Upper lobe of left lung (tissue), 6 donors: ENCODE measurements at regions not wholly inside any gene's neighbourhood (a gene's known extent, or its start where the extent isn't known, plus 50 kb on each side); places are given as distances from the start of the nearest gene placed in this dataset.
A peak's percentile ranks its signal among the peaks of the same experiment; 100 is the strongest.

Source experiments
- ATAC-seq, 2 donors: fragments of 200-7000 bp; cut with Tn5 transposase; one replicate each; pipeline ENCODE4 v1.9.1; 2022; ENCODE audit warnings: mild to moderate bottlenecking in 2 of 2, moderate library complexity in 2 of 2; ENCODE audit not compliant: low FRiP score in 2 of 2
- DNase-seq, 2 donors: peaks; one replicate each; pipeline ENCODE4 v3.0.0-alpha.2; 2019 to 2020
- H3K27ac ChIP-seq, 4 donors: fragments of 200-600 bp; sonication (generic); one replicate each; pipeline ENCODE4 v1.5.1; 2016 to 2019
- H3K27me3 ChIP-seq, 4 donors: fragments of 200-600 bp; sonication (generic); one replicate each; pipeline ENCODE4 v1.5.1; 2017 to 2019
- H3K36me3 ChIP-seq, 4 donors: fragments of 200-600 bp; sonication (generic); one replicate each; pipeline ENCODE4 v1.5.1; 2016 to 2019
- H3K4me1 ChIP-seq, 4 donors: fragments of 200-600 bp; sonication (generic); one replicate each; pipeline ENCODE4 v1.5.1; 2018 to 2019
- H3K4me3 ChIP-seq, 4 donors: fragments of 200-600 bp; sonication (generic); one replicate each; pipeline ENCODE4 v1.5.1; 2017 to 2019; ENCODE audit warnings: mild to moderate bottlenecking in 2 of 4, moderate library complexity in 1 of 4
- H3K9me3 ChIP-seq, 4 donors: fragments of 200-600 bp; sonication (generic); one replicate each; pipeline ENCODE4 v1.5.1; 2018 to 2019
- CTCF ChIP-seq, 6 experiments: fragments of 450-650 bp in 4 of 6; fragments of 200-600 bp in 2 of 6; sonication (generic) in 2 of 6; IDR thresholded peaks; one replicate each; pipeline ENCODE4 v1.5.1; 2016 to 2019; ENCODE audit warnings: antibody characterized with exemption in 6 of 6
- EP300 ChIP-seq, 4 donors: sonication (generic); formaldehyde crosslinking; IDR thresholded peaks; one replicate each; pipeline ENCODE4 v1.5.1; 2017; ENCODE audit warnings: antibody characterized with exemption in 4 of 4, control low read depth in 2 of 4
- POLR2A ChIP-seq, 4 donors: fragments of 450-650 bp; IDR thresholded peaks; one replicate each; pipeline ENCODE4 v1.5.1; 2016 to 2017; ENCODE audit warnings: antibody characterized with exemption in 4 of 4, mild to moderate bottlenecking in 2 of 4
- POLR2AphosphoS5 ChIP-seq, 2 donors: sonication (generic); formaldehyde crosslinking; IDR thresholded peaks; one replicate each; pipeline ENCODE4 v1.5.1; 2017; ENCODE audit warnings: antibody characterized with exemption in 2 of 2
- WGBS, 2 donors: methylation state at CpG; one replicate each; pipeline ENCODE4 v1.1.5; 2017 to 2018; 5-methylcytosine and 5-hydroxymethylcytosine counted together
- donor health status: DM: no; HTN: no; CAD: no; lungs with moderate emphysema.
- donor health status: DM: no; HTN: yes; CAD: no; lungs with severe emphysema.

GRCh38 chr2:16207151-16207550 lies 266.8 kb downstream of the MYCN start:
- 90 to 98% methylated on average over 3 of the region's 3 CpGs for WGBS, 2 donors
- Histone ChIP-seq H3K4me1 (no peaks in the 10 kb centered on the region), H3K27me3 (no peaks in the 10 kb centered on the region), H3K4me3 (no peak overlapping the region), H3K36me3 (no peaks in the 10 kb centered on the region), H3K27ac (no peak overlapping the region), H3K9me3 (no peaks in the 10 kb centered on the region)
- ATAC-seq, result no peak
- DNase-seq, result no peak
- TF ChIP-seq CTCF (IDR thresholded peaks at IDR 0.05) (no peak), EP300 (IDR thresholded peaks at IDR 0.05) (no peak)

GRCh38 chr2:16206191-16206944 lies 266.0 kb downstream of the MYCN start:
- Histone ChIP-seq H3K9me3 (no peaks in the 10 kb centered on the region), H3K4me1 (no peaks in the 10 kb centered on the region), H3K27ac (no peak overlapping the region), H3K27me3 (no peaks in the 10 kb centered on the region), H3K36me3 (no peaks in the 10 kb centered on the region), H3K4me3 (no peak overlapping the region)
- ATAC-seq (no peak), DNase-seq (no peak)
- no peak for TF ChIP-seq POLR2AphosphoS5 (IDR thresholded peaks at IDR 0.05)
- TF ChIP-seq POLR2A (IDR thresholded peaks at IDR 0.05), result no peak
- no peak for TF ChIP-seq CTCF (IDR thresholded peaks at IDR 0.05)
- no peak for TF ChIP-seq EP300 (IDR thresholded peaks at IDR 0.05)
- WGBS, 2 donors, result 72 to 85% methylated on average over 2 to 4 of the region's 4 CpGs

- Histone ChIP-seq H3K27ac (no peak overlapping the region), H3K36me3 (no peaks in the 10 kb centered on the region), H3K27me3 (no peaks in the 10 kb centered on the region), H3K4me3 (no peak overlapping the region), H3K9me3 (no peaks in the 10 kb centered on the region), H3K4me1 (no peaks in the 10 kb centered on the region)
- DNase-seq (no peak), ATAC-seq (no peak)
- WGBS, 2 donors, result 89 to 90% methylated on average over 1 to 2 of the region's 2 CpGs
- TF ChIP-seq EP300 (IDR thresholded peaks at IDR 0.05) (no peak), CTCF (IDR thresholded peaks at IDR 0.05) (no peak), POLR2AphosphoS5 (IDR thresholded peaks at IDR 0.05) (no peak), POLR2A (IDR thresholded peaks at IDR 0.05) (no peak)
Observed at GRCh38 chr2:16205631-16206030, 265.3 kb downstream of the MYCN start.

GRCh38 chr2:16204886-16205620 lies 264.7 kb downstream of the MYCN start:
- ATAC-seq (peak in 1 of 2 donors; percentile 23), DNase-seq (no peak)
- Histone ChIP-seq H3K4me1 (no peaks in the 10 kb centered on the region), H3K9me3 (no peaks in the 10 kb centered on the region), H3K27ac (no peak overlapping the region), H3K36me3 (no peaks in the 10 kb centered on the region), H3K27me3 (no peaks in the 10 kb centered on the region), H3K4me3 (no peak overlapping the region)
- 77 to 86% methylated on average over 11 to 12 of the region's 12 CpGs for WGBS, 2 donors
- TF ChIP-seq EP300 (IDR thresholded peaks at IDR 0.05) (no peak), POLR2AphosphoS5 (IDR thresholded peaks at IDR 0.05) (no peak), CTCF (IDR thresholded peaks at IDR 0.05) (no peak), POLR2A (IDR thresholded peaks at IDR 0.05) (no peak)
